ENCODE measurements at regions not wholly inside any gene's neighbourhood (a gene's known extent, or its start where the extent isn't known, plus 50 kb on each side); places are given as distances from the start of the nearest gene placed in this dataset.

DNA sequence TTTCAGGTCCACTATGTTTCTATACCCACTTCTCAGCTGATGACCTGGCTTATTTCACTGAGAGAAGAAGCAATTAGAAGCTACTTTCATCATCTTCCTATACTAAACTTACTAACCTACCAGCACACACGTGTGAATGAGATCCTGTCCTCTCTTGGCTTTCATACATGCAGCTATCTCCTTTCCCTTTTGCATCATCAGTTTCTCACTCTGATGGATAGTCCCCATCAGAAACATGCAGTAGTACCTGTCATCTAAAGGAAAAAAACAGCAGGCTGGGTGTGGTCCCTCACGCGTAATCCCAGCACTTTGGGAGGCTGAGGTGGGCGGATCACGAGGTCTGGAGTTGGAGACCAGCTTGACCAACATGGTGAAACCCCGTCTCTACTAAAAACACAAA is 237.6 kb upstream of the C2CD4B start:
- no peak for TF ChIP-seq EP300 (IDR thresholded peaks at IDR 0.05; ENCODE audit: borderline replicate concordance)
- no peak for TF ChIP-seq REST (IDR thresholded peaks at IDR 0.05; ENCODE audit: low read depth)
- TF ChIP-seq, protein P1, sequence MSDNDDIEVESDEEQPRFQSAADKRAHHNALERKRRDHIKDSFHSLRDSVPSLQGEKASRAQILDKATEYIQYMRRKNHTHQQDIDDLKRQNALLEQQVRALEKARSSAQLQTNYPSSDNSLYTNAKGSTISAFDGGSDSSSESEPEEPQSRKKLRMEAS (IDR thresholded peaks at IDR 0.05), result no peak
- TF ChIP-seq TAF1 (IDR thresholded peaks at IDR 0.05; ENCODE audit: low read depth), result no peak
- no peak for TF ChIP-seq CREB1 (IDR thresholded peaks at IDR 0.05; ENCODE audit: low read depth)
- no peak for TF ChIP-seq USF1 (IDR thresholded peaks at IDR 0.05)
- TF ChIP-seq NFIC (IDR thresholded peaks at IDR 0.05), result no peak
- no peak for TF ChIP-seq EGR1 (IDR thresholded peaks at IDR 0.05)
- TF ChIP-seq TEAD4 (IDR thresholded peaks at IDR 0.05), result no peak
